ENCODE measurements at regions not wholly inside any gene's neighbourhood (a gene's known extent, or its start where the extent isn't known, plus 50 kb on each side); places are given as distances from the start of the nearest gene placed in this dataset.

- TF ChIP-seq, protein P1, sequence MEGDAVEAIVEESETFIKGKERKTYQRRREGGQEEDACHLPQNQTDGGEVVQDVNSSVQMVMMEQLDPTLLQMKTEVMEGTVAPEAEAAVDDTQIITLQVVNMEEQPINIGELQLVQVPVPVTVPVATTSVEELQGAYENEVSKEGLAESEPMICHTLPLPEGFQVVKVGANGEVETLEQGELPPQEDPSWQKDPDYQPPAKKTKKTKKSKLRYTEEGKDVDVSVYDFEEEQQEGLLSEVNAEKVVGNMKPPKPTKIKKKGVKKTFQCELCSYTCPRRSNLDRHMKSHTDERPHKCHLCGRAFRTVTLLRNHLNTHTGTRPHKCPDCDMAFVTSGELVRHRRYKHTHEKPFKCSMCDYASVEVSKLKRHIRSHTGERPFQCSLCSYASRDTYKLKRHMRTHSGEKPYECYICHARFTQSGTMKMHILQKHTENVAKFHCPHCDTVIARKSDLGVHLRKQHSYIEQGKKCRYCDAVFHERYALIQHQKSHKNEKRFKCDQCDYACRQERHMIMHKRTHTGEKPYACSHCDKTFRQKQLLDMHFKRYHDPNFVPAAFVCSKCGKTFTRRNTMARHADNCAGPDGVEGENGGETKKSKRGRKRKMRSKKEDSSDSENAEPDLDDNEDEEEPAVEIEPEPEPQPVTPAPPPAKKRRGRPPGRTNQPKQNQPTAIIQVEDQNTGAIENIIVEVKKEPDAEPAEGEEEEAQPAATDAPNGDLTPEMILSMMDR (conservative IDR thresholded peaks at IDR 0.05) = no peak
- no peak for TF ChIP-seq ZFX (IDR thresholded peaks at IDR 0.05)
Measured at GRCh38 chr15:93825682-93826081, 405.7 kb upstream of the MCTP2 start.

All from C4-2B (cell line).